ENCODE measurements at regions not wholly inside any gene's neighbourhood (a gene's known extent, or its start where the extent isn't known, plus 50 kb on each side); places are given as distances from the start of the nearest gene placed in this dataset.

GRCh38 chr16:51814617-51815016, 663.5 kb upstream of the SALL1 start:
- no peak for DNase-seq (ENCODE audit: low read depth in 2 of 3, low spot score in 1 of 3)

DNA sequence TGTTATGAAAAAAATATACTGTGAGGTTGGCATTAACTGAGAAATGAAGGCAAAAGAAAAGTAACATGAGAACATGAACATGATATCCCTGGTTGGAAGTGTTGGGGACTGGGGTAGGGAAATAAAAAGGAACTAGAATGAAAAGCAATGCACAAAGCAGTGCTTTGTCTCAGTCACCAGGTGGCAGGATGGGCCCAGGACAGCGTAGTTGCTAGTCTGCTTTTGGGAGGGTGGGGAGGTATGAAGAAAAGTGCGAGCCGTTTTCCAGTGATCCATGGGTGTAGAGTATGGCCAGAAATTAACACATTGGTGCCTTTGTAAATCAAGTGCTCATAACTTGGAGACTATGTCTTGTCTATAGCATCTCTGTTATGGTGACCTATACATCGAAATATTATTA, 662.5 kb upstream of the SALL1 start:
- no peak for DNase-seq (ENCODE audit: low read depth in 2 of 3, low spot score in 1 of 3)

DNA sequence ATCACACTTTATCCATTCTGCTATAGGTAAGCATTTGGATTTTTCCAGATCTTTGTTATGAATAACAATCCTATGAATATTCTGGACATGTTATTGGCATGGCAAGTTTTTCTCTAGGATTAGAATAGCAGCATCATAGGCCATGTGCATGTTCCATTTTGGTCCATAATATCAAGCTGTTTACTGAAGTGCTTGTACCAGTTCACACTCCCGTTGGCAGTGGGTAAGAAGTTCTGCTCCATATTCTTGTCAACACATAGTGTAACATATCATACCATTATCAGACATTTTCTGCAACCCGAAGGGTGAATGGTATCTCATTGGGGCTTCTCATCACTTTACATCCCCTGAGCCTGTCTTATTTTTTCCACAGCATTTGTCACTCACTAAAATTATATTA, 661.9 kb upstream of the SALL1 start:
- no peak for DNase-seq (ENCODE audit: low read depth in 2 of 3, low spot score in 1 of 3)

DNA sequence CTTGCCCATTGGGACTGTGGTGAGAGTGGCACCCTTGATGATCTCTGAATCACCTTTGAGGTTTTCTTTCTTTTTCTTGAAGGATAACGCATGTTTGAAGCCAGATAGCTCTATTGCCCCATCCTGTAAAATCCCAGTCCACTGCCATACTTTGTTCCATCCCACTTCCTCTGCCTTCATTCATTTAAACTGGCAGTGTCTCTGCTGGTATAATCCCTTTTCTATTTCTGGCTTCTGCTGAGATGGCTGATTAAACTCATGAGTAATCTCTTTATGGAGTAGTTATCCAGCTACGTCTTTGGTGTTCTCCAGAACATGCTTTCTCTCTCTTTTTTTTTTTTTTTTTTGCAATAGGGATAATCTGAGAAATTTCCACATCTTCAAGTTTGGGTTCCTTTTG, 656.5 kb upstream of the SALL1 start:
- DNase-seq (ENCODE audit: low read depth in 2 of 3, low spot score in 1 of 3): no peak

- DNase-seq (ENCODE audit: low read depth in 2 of 3, low spot score in 1 of 3): no peak
These were observed 650.6 kb upstream of the SALL1 start for GRCh38 chr16:51801635-51802034.

- DNase-seq (ENCODE audit: low read depth in 2 of 3, low spot score in 1 of 3): no peak
These were observed 646.7 kb upstream of the SALL1 start for GRCh38 chr16:51797669-51798259.

- no peak for DNase-seq (ENCODE audit: low read depth in 2 of 3, low spot score in 1 of 3)
These were observed 628.2 kb upstream of the SALL1 start for GRCh38 chr16:51779240-51779639.

GRCh38 chr16:51773071-51773890, 622.2 kb upstream of the SALL1 start:
- DNase-seq (ENCODE audit: low read depth in 2 of 3, low spot score in 1 of 3): no peak

DNA sequence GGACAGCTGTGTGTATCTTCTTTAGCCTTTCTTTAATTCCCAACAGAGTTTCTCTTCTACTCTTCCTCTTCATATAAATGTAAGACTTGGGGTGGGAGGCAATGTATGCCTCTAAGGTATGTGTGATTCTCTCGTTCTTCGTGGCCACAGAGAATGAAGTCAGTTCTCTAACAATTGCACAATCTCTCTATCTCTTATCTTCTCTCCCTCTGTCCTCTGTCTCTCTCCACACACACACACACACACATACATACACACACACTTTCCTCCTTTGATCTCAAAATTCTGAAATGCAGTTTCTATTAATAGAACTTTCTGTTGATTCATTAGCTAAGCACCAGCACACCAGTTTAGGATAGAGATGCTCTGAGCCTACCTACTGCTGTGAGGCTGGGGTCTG, 615.7 kb upstream of the SALL1 start:
- no peak for DNase-seq (ENCODE audit: low read depth in 2 of 3, low spot score in 1 of 3)

GRCh38 chr16:51763072-51763661, 612.1 kb upstream of the SALL1 start:
- no peak for DNase-seq (ENCODE audit: low read depth in 2 of 3, low spot score in 1 of 3)

DNA sequence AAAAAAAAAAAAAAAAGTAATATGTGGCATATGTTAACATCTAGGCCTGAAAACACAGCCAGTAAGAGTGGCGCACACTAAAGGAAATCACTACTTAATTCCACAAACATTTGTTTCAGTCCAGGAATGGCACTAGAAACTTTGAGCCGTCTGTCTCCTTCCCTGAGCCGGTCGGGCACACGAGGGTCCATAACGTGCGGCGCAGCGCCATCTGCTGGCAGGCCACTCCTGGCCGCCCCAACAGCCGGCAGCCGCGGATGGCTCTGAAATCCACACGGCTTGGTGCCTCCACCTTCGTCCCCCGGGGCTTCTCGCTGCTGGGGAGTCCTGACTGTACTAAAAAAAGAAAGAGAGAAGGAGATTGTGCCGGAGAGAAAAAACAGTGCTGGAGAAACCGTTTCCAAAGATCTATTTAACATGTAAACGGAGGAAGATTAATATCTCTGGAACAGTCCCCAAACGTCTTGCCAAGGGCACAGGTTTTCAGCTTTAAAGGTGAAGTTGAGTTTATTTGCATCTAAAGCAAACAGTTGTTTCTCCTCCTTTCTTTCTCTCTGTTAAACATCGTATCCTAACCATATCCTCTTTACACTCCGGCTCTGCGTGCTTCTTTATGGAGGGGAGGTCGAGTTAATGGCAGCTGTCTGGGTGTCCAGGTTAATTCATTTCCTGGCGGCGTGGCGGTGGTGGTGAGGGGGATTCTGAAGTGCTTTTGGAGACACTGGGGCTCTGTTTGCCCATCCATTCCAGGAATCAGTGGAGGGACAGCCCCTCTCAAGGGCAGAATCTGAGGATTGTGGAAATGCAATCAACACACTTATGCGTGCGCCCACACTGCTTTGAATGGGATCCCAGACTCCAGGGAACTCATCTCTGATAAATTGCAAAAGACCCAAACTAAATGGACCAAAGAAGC, 611.3 kb upstream of the SALL1 start:
- DNase-seq (ENCODE audit: low read depth in 2 of 3, low spot score in 1 of 3): peak; percentile 19 to 36 (median 33)

DNA sequence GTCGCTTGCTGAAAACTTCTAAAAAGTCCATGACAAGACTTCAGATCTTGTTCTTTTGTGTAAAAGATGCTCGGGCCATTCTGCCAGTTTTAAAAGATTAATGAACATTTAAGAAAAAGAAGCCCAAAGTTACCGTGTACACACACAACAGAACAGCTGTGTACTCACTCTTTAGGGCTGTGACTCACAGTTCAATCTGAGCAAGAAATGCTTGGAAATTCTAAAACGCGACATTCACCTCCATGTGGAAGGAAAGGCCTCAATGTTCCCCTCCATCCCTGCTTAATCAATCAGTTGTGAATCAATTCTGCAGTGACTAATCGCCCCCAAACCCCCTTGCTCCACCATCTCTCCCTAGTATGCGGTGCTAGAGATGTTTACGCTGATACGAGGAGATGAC, 609.9 kb upstream of the SALL1 start:
- DNase-seq (ENCODE audit: low read depth in 2 of 3, low spot score in 1 of 3): no peak

GRCh38 chr16:51759999-51760398, 608.9 kb upstream of the SALL1 start:
- no peak for DNase-seq (ENCODE audit: low read depth in 2 of 3, low spot score in 1 of 3)

DNA sequence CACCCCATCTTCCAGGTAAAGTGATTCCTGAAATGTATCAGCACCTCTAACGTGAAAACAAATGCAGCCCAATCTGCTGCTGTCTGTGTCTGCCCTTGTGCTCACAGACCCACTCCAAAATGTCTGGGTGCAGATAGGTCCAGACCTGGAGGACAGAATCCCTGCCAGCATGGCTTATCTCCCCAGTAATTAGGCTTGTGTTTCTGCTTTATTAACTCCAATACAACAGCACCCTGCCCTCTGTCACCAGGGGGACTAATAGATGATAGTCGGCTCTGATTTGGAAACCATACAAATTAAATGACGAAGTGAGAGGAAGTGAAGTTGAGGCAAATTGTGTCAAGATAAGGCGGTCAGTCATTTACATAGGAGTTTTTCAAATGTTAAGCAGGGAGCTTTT, 608.3 kb upstream of the SALL1 start:
- DNase-seq (ENCODE audit: low read depth in 2 of 3, low spot score in 1 of 3): no peak

GRCh38 chr16:51757921-51758479, 606.9 kb upstream of the SALL1 start:
- no peak for DNase-seq (ENCODE audit: low read depth in 2 of 3, low spot score in 1 of 3)

GRCh38 chr16:51757505-51757904, 606.4 kb upstream of the SALL1 start:
- DNase-seq (ENCODE audit: low read depth in 2 of 3, low spot score in 1 of 3): no peak

- no peak for DNase-seq (ENCODE audit: low read depth in 2 of 3, low spot score in 1 of 3)
These were observed 606.0 kb upstream of the SALL1 start for GRCh38 chr16:51757124-51757470.

- DNase-seq (ENCODE audit: low read depth in 2 of 3, low spot score in 1 of 3): no peak
These were observed 605.5 kb upstream of the SALL1 start for GRCh38 chr16:51756447-51757123.

DNA sequence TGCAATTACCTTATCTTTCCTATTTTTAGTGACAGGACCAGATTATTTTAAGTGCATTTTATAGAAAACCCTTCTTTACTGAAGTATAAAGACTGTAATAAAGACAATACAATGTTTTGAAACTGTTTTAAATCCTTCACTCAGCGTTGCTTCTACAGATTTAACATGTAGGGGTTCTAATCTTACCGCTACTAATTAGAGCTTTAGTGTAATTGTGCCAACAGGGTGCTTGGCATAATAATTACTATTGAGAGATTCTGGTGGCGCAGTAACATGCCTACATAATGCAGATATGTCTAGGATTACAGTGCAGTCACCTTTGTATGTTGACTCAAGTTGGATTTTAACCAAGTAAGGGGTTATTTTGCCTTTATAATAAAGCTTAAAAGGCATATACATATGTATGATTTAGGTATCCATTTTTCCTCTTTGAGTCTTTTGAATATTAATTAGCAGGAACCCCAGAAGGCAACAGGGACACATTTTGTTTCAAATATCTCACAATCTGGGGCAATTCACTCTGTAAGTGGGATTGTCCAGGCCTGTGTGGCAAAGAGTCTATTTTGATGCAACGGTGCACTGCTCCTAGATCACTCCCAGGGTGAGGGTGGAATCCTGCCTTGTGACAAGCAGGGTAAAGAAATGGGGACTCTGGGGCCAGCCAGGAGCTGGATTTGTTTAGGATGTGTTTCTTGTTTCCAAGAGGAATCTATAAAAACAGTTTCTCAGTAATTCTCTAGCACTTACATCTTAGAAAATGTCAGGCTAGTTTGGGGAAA, 604.7 kb upstream of the SALL1 start:
- no peak for DNase-seq (ENCODE audit: low read depth in 2 of 3, low spot score in 1 of 3)

DNA sequence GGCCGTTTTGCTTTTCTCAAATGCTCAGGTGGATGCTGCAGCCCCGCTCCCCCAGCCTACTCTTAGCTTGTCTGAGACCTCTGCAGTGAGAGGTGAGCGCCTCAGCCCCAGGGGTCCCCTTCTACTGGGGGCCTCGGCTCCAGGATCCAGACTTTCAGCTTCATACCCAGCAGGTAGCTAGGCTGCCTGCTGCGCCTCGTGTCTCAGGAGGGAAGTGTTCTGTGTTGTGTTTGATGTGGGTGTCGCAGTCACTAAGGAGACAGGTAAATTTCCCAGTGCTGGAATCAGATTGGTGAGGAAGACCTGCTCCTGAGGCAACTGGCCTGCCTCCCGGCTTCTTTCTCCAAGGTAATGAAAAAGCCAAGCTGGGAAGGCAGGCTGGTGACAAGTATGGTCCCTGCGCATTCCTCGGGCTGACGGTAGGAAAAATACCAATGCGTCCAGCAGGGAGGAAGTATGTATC, 604.0 kb upstream of the SALL1 start:
- no peak for DNase-seq (ENCODE audit: low read depth in 2 of 3, low spot score in 1 of 3)
